A549 (cell line): ENCODE measurements at regions not wholly inside any gene's neighbourhood (a gene's known extent, or its start where the extent isn't known, plus 50 kb on each side); places are given as distances from the start of the nearest gene placed in this dataset.

Experiments used
- ATAC-seq, 2 experiments: fragments of 200-7000 bp in 1 of 2; fragments of >200 bp in 1 of 2; cut with Nextera tagmentation in 1 of 2; cut with Tn5 transposase in 1 of 2; 3 replicates each; pipeline versions ENCODE4 v1.8.0 to v1.9.1; 2018 to 2020; ENCODE audit warnings: mild to moderate bottlenecking in 1 of 2, moderate library complexity in 1 of 2
- CTCF ChIA-PET: fragments of 300-600 bp; sonication (Branson Sonifier 250); formaldehyde crosslinking; extraction: SDS; loops from one replicate; lab custom pipeline; 2021; ENCODE audit warnings: antibody characterized with exemption, inconsistent platforms; lab: Yijun Ruan, JAX
- POLR2A ChIA-PET: fragments of 350-600 bp; formaldehyde crosslinking; extraction: SDS; loops from one replicate; lab custom pipeline; 2021; ENCODE audit warnings: antibody characterized with exemption, inconsistent platforms; lab: Yijun Ruan, JAX
- DNase-seq, 2 experiments: peaks; one replicate each; pipeline versions ENCODE4 v3.0.0 to v3.0.0-alpha.2; 2011 to 2016; ENCODE audit warnings: low read depth in 1 of 2, low spot score in 1 of 2
- FAIRE-seq: peaks from 2 replicates; lab custom pipeline; 2011; peaks lifted over from hg19 to GRCh38; lab: Jason Lieb, UNC
- H3K27ac ChIP-seq, 2 experiments: fragments of >200 bp; sonication (Bioruptor Twin); formaldehyde crosslinking; 3 replicates each; pipeline ENCODE4 v1.5.1; 2016 to 2017
- H3K4me1 ChIP-seq: fragments of >200 bp; sonication (Bioruptor Twin); formaldehyde crosslinking; 3 replicates; pipeline ENCODE4 v1.6.1; 2016
- H3K4me2 ChIP-seq: fragments of >200 bp; sonication (Bioruptor Twin); formaldehyde crosslinking; 3 replicates; pipeline ENCODE4 v1.6.1; 2016
- H3K4me3 ChIP-seq: fragments of >200 bp; sonication (Bioruptor Twin); formaldehyde crosslinking; 3 replicates; pipeline ENCODE4 v1.5.1; 2016
- H3K9me3 ChIP-seq: fragments of >200 bp; sonication (Bioruptor Twin); formaldehyde crosslinking; 3 replicates; pipeline ENCODE4 v1.6.1; 2016
- ATOH8 ChIP-seq: fragments of 250-450 bp; sonication (Bioruptor Pico); IDR thresholded peaks from 2 replicates; pipeline ENCODE4 v1.5.0; 2020; ENCODE audit warnings: low read depth, mild to moderate bottlenecking, moderate library complexity
- BCL3 ChIP-seq: fragments of >200 bp; sonication (Bioruptor Twin); formaldehyde crosslinking; IDR thresholded peaks from 3 replicates; pipeline ENCODE4 v1.6.1; 2016
- CBX2 ChIP-seq: fragments of 200-600 bp; sonication (generic); IDR thresholded peaks from 2 replicates; pipeline ENCODE4 v1.6.1; 2016; ENCODE audit warnings: low read depth, mild to moderate bottlenecking, borderline replicate concordance
- CHD4 ChIP-seq: fragments of 200-600 bp; sonication (generic); IDR thresholded peaks from 2 replicates; pipeline ENCODE4 v1.6.1; 2016; ENCODE audit warnings: antibody characterized with exemption, mild to moderate bottlenecking, borderline replicate concordance
- E2F6 ChIP-seq: IDR thresholded peaks from 2 replicates; pipeline ENCODE4 v1.6.1; 2012; ENCODE audit warnings: low read depth, borderline replicate concordance
- EHMT2 ChIP-seq: fragments of 200-600 bp; sonication (generic); IDR thresholded peaks from 2 replicates; pipeline ENCODE4 v1.6.1; 2016; ENCODE audit warnings: antibody characterized with exemption, low read depth, mild to moderate bottlenecking, moderate library complexity
- ELK1 ChIP-seq: fragments of 150-350 bp; IDR thresholded peaks from 2 replicates; pipeline ENCODE4 v1.6.1; 2014; ENCODE audit warnings: low read depth, mild to moderate bottlenecking, low read length
- EP300 ChIP-seq, 2 experiments: fragments of >200 bp; sonication (Bioruptor Twin); formaldehyde crosslinking; IDR thresholded peaks; 2 replicates in 1 of 2; 3 replicates in 1 of 2; pipeline ENCODE4 v1.6.1; 2016 to 2017
- FOSL2 ChIP-seq, 2 experiments: fragments of 450-650 bp in 1 of 2; fragments of >200 bp in 1 of 2; sonication (Bioruptor Twin) in 1 of 2; formaldehyde crosslinking; IDR thresholded peaks; 2 replicates each; pipeline versions ENCODE4 v1.5.0 to v1.6.1; 2016 to 2020; ENCODE audit warnings: mild to moderate bottlenecking in 1 of 2, moderate library complexity in 1 of 2
- HDAC2 ChIP-seq: fragments of 200-600 bp; sonication (generic); IDR thresholded peaks from 2 replicates; pipeline ENCODE4 v1.6.1; 2016
- HMGXB4 ChIP-seq: fragments of 250-450 bp; sonication (Bioruptor Pico); IDR thresholded peaks from 2 replicates; pipeline ENCODE4 v1.5.0; 2021; ENCODE audit warnings: mild to moderate bottlenecking, moderate library complexity, borderline replicate concordance
- HOXB5 ChIP-seq: fragments of 250-450 bp; sonication (Bioruptor Pico); IDR thresholded peaks from 2 replicates; pipeline ENCODE4 v1.5.0; 2020; ENCODE audit warnings: mild to moderate bottlenecking, moderate library complexity
- JUNB ChIP-seq: fragments of >200 bp; sonication (Bioruptor Twin); formaldehyde crosslinking; IDR thresholded peaks from 2 replicates; pipeline ENCODE4 v1.6.1; 2016
- NPAS2 ChIP-seq: fragments of 250-450 bp; sonication (Bioruptor Pico); IDR thresholded peaks from 2 replicates; pipeline ENCODE4 v1.8.0; 2022; ENCODE audit warnings: mild to moderate bottlenecking, moderate library complexity, borderline replicate concordance
- PHF8 ChIP-seq: fragments of 200-600 bp; sonication (generic); IDR thresholded peaks from 2 replicates; pipeline ENCODE4 v1.6.1; 2016; ENCODE audit warnings: low read depth, mild to moderate bottlenecking, antibody characterized with exemption, moderate library complexity, borderline replicate concordance
- POLR2AphosphoS2 ChIP-seq: conservative IDR thresholded peaks from 2 replicates; pipeline ENCODE4 v1.6.1; 2012; ENCODE audit warnings: low read length, improper control_type of control experiment, inconsistent platforms
- RAD21 ChIP-seq, 2 experiments: fragments of >200 bp in 1 of 2; sonication (Bioruptor Twin) in 1 of 2; formaldehyde crosslinking in 1 of 2; IDR thresholded peaks in 1 of 2; conservative IDR thresholded peaks in 1 of 2; 2 replicates in 1 of 2; 3 replicates in 1 of 2; pipeline ENCODE4 v1.6.1; 2012 to 2018; ENCODE audit warnings: inconsistent platforms in 1 of 2
- RFX5 ChIP-seq: fragments of 450-650 bp; IDR thresholded peaks from 2 replicates; pipeline ENCODE4 v1.7.1; 2014; ENCODE audit warnings: antibody characterized with exemption, mild to moderate bottlenecking, moderate library complexity
- RNF2 ChIP-seq: fragments of 200-600 bp; sonication (generic); IDR thresholded peaks from 2 replicates; pipeline ENCODE4 v1.6.1; 2016; ENCODE audit warnings: low read depth, mild to moderate bottlenecking, antibody characterized with exemption, moderate library complexity, borderline replicate concordance
- SMC3 ChIP-seq: fragments of >200 bp; sonication (Bioruptor Twin); formaldehyde crosslinking; IDR thresholded peaks from 3 replicates; pipeline ENCODE4 v1.6.1; 2018; ENCODE audit warnings: inconsistent platforms
- ZC3H11A ChIP-seq: fragments of 450-650 bp; IDR thresholded peaks from 2 replicates; pipeline ENCODE4 v1.6.1; 2014; ENCODE audit warnings: antibody characterized with exemption, mild to moderate bottlenecking
- ZFP36 ChIP-seq: fragments of 450-650 bp; IDR thresholded peaks from 2 replicates; pipeline ENCODE4 v1.6.1; 2014; ENCODE audit warnings: borderline replicate concordance; ENCODE audit not compliant: partially characterized antibody
- ZSCAN20 ChIP-seq: fragments of 250-450 bp; sonication (Bioruptor Pico); IDR thresholded peaks from 2 replicates; pipeline ENCODE4 v1.8.0; 2022; ENCODE audit warnings: mild to moderate bottlenecking, moderate library complexity
- WGBS: methylation state at CpG from one replicate; pipeline ENCODE4 v1.1.6; 2017; ENCODE audit errors: missing lambda C conversion rate; 5-methylcytosine and 5-hydroxymethylcytosine counted together

GRCh38 chr2:217195658-217196446 lies 336.0 kb upstream of the TNP1 start:
- CTCF ChIA-PET = no interaction called here
- Histone ChIP-seq H3K27ac (no peak overlapping the region), H3K9me3 (peaks cover 4% of the 10 kb centered on the region; the same call in 1 of the 3 replicates), H3K4me3 (no peak overlapping the region), H3K4me1 (no peaks in the 10 kb centered on the region), H3K4me2 (no peak overlapping the region)
- no peak for FAIRE-seq
- TF ChIP-seq HMGXB4 = no peak
- TF ChIP-seq FOSL2 (IDR thresholded peaks at IDR 0.05) = no peak
- no peak for TF ChIP-seq FOSL2 (CRISPR knock-in tag; IDR thresholded peaks at IDR 0.05)
- TF ChIP-seq NPAS2 (CRISPR knock-in tag) = no peak
- TF ChIP-seq HOXB5 (CRISPR knock-in tag) = no peak
- TF ChIP-seq EP300 (IDR thresholded peaks at IDR 0.05) = no peak
- 53% methylated on average over 7 of the region's 7 CpGs for WGBS
- POLR2A ChIA-PET = no interaction called here
- ATAC-seq = no peak
- DNase-seq = no peak

- ChIA-PET POLR2A (no interaction called here), CTCF (no interaction called here)
- Histone ChIP-seq H3K27ac (no peak overlapping the region), H3K4me3 (no peak overlapping the region), H3K4me1 (no peaks in the 10 kb centered on the region), H3K9me3 (peaks cover 4% of the 10 kb centered on the region; the same call in 1 of the 3 replicates), H3K4me2 (no peak overlapping the region)
- ATAC-seq (no peak), FAIRE-seq (no peak), DNase-seq (no peak)
- no peak for TF ChIP-seq NPAS2 (CRISPR knock-in tag)
- no peak for TF ChIP-seq EHMT2
- no peak for TF ChIP-seq HDAC2
- TF ChIP-seq E2F6 = no peak
- TF ChIP-seq CBX2 = no peak
- TF ChIP-seq BCL3 = no peak
- TF ChIP-seq JUNB = no peak
- no peak for TF ChIP-seq ZFP36
- TF ChIP-seq ZC3H11A = no peak
- no peak for TF ChIP-seq ATOH8 (CRISPR knock-in tag)
- no peak for TF ChIP-seq POLR2AphosphoS2
- TF ChIP-seq ZSCAN20 = no peak
- no peak for TF ChIP-seq FOSL2 (IDR thresholded peaks at IDR 0.05)
- TF ChIP-seq FOSL2 (CRISPR knock-in tag; IDR thresholded peaks at IDR 0.05) = no peak
- no peak for TF ChIP-seq PHF8
- TF ChIP-seq CHD4 = no peak
- no peak for TF ChIP-seq RNF2
- TF ChIP-seq ELK1 = no peak
- TF ChIP-seq RAD21 (conservative IDR thresholded peaks at IDR 0.05 in 1 of 2, IDR thresholded peaks at IDR 0.05 in 1 of 2) = no peak
- no peak for TF ChIP-seq SMC3
- TF ChIP-seq RFX5 = no peak
These were observed 335.2 kb upstream of the TNP1 start for GRCh38 chr2:217195016-217195415.
